GM12878 (cell line): ENCODE measurements at regions not wholly inside any gene's neighbourhood (a gene's known extent, or its start where the extent isn't known, plus 50 kb on each side); places are given as distances from the start of the nearest gene placed in this dataset.
"Not testable (repeated sequence)": the region's sequence is repeated elsewhere in the genome, so short reads cannot be mapped to it uniquely, and the experiment has no call there.

Source experiments
- ATAC-seq: fragments of 200-7000 bp; cut with Tn5 transposase; 3 replicates; pipeline ENCODE4 v1.9.1; 2020; ENCODE audit warnings: mild to moderate bottlenecking, moderate library complexity
- BruUV-seq: library from RNA; stranded (reverse); fragments of 400-500 nt; replicated peaks from 2 replicates; lab custom pipeline; 2021; lab: Mats Ljungman, UMichigan
- CTCF ChIA-PET: fragments of 300-600 bp; sonication (Branson Sonifier 250); formaldehyde crosslinking; extraction: SDS; loops from one replicate; lab custom pipeline; 2021; ENCODE audit warnings: inconsistent platforms; lab: Yijun Ruan, JAX
- POLR2A ChIA-PET: fragments of 350-600 bp; formaldehyde crosslinking; extraction: SDS; loops from one replicate; lab custom pipeline; 2021; ENCODE audit warnings: inconsistent platforms; lab: Charles Lee
- RAD21 ChIA-PET: fragments of 300-600 bp; sonication (Branson Sonifier 250); formaldehyde crosslinking; loops from one replicate; lab custom pipeline; 2023; ENCODE audit warnings: antibody characterized with exemption; ENCODE audit not compliant: unreplicated experiment; lab: Charles Lee
- SMC1A ChIA-PET: fragments of 300-600 bp; sonication (Branson Sonifier 250); formaldehyde crosslinking; loops from one replicate; lab custom pipeline; 2023; ENCODE audit not compliant: unreplicated experiment, uncharacterized antibody; lab: Charles Lee
- DNase-seq: peaks from one replicate; pipeline ENCODE4 v3.0.0-alpha.2; 2011; ENCODE audit warnings: low read depth, low spot score
- FAIRE-seq: peaks from 3 replicates; lab custom pipeline; 2011; peaks lifted over from hg19 to GRCh38; lab: Jason Lieb, UNC
- H2AFZ ChIP-seq: 2 replicates; pipeline ENCODE4 v1.6.0; 2011; ENCODE audit warnings: low read depth, low read length, control low read depth; ENCODE audit not compliant: control insufficient read depth
- H3K27ac ChIP-seq: 2 replicates; pipeline ENCODE4 v1.5.1; 2011; ENCODE audit warnings: control low read depth; ENCODE audit not compliant: control insufficient read depth, insufficient read depth
- H3K27me3 ChIP-seq, 2 experiments: replicated peaks in 1 of 2; 2 replicates each; pipeline versions ENCODE4 v1.6.0 to v1.6.1; 2011; ENCODE audit warnings: low read length in 1 of 2; ENCODE audit not compliant: control insufficient read depth in 2 of 2, insufficient read depth in 2 of 2
- H3K36me3 ChIP-seq, 2 experiments: 2 replicates each; pipeline ENCODE4 v1.5.1; 2011; ENCODE audit warnings: low read length in 1 of 2; ENCODE audit not compliant: control insufficient read depth in 2 of 2, insufficient read depth in 2 of 2
- H3K4me1 ChIP-seq: 2 replicates; pipeline ENCODE4 v1.6.1; 2011; ENCODE audit warnings: mild to moderate bottlenecking, low read length, moderate library complexity, mixed read lengths; ENCODE audit not compliant: control insufficient read depth, insufficient read depth
- H3K4me2 ChIP-seq: 2 replicates; pipeline ENCODE4 v1.6.0; 2011; ENCODE audit warnings: control low read depth; ENCODE audit not compliant: control insufficient read depth, insufficient read depth
- H3K4me3 ChIP-seq: fragments of 200-600 bp; sonication (generic); 2 replicates; pipeline ENCODE4 v1.5.1; 2016
- H3K79me2 ChIP-seq: 2 replicates; pipeline ENCODE4 v1.6.0; 2011; ENCODE audit warnings: low read length; ENCODE audit not compliant: control insufficient read depth, insufficient read depth
- H3K9ac ChIP-seq: 2 replicates; pipeline ENCODE4 v1.8.0; 2011; ENCODE audit warnings: low read length, control low read depth, mixed read lengths; ENCODE audit not compliant: control insufficient read depth, insufficient read depth
- H3K9me3 ChIP-seq: replicated peaks from 3 replicates; pipeline ENCODE4 v1.5.1; 2011; ENCODE audit warnings: mild to moderate bottlenecking, low read length; ENCODE audit not compliant: control insufficient read depth, insufficient read depth
- H4K20me1 ChIP-seq: 2 replicates; pipeline ENCODE4 v1.6.0; 2011; ENCODE audit not compliant: control insufficient read depth, insufficient read depth
- HDGF ChIP-seq: fragments of 450-650 bp; IDR thresholded peaks from 2 replicates; pipeline ENCODE4 v1.6.1; 2016; ENCODE audit warnings: antibody characterized with exemption
- NBN ChIP-seq: fragments of 450-650 bp; IDR thresholded peaks from 2 replicates; pipeline ENCODE4 v1.6.1; 2016
- SMAD5 ChIP-seq: IDR thresholded peaks from 2 replicates; pipeline ENCODE4 v1.6.1; 2016; ENCODE audit warnings: antibody characterized with exemption, low read depth
- TCF12 ChIP-seq: IDR thresholded peaks from 2 replicates; pipeline ENCODE4 v1.6.1; 2011; ENCODE audit warnings: low read depth, mild to moderate bottlenecking, low read length
- WGBS: methylation state at CpG from one replicate; pipeline ENCODE4 v1.1.6; 2016; ENCODE audit warnings: low lambda C conversion rate; ENCODE audit not compliant: insufficient replicate concordance, insufficient coverage; ENCODE audit errors: missing lambda C conversion rate; 5-methylcytosine and 5-hydroxymethylcytosine counted together
- in situ Hi-C: fragments of 300-500 bp; cut with MboI; formaldehyde crosslinking; loops from 9 replicates; pipeline ENCODE4 v1.14.3; 2018; ENCODE audit warnings: mixed read lengths
- intact Hi-C: fragments of 100-400 bp; cut with micrococcal nuclease; formaldehyde crosslinking; loops from one replicate; pipeline ENCODE4 v1.14.2; 2022; ENCODE audit not compliant: unreplicated experiment

GRCh38 chr7:7032221-7032620 is 150.1 kb upstream of the C1GALT1 start (continued):
- TF ChIP-seq TCF12 (no peak), SMAD5 (no peak), HDGF (no peak)

GRCh38 chr7:7035851-7036250 is 146.5 kb upstream of the C1GALT1 start:
- Histone ChIP-seq H3K27ac (no peak overlapping the region), H2AFZ (no peak overlapping the region), H3K27me3 (no peaks in the 10 kb centered on the region; a peak in 1 of 4 replicates), H3K4me3 (no peak overlapping the region), H3K79me2 (no peaks in the 10 kb centered on the region), H3K4me2 (no peak overlapping the region), H3K4me1 (no peaks in the 10 kb centered on the region), H4K20me1 (no peaks in the 10 kb centered on the region), H3K36me3 (no peaks in the 10 kb centered on the region), H3K9me3 (no peaks in the 10 kb centered on the region), H3K9ac (no peak overlapping the region)
- DNase-seq (no peak), FAIRE-seq (no peak), ATAC-seq (no peak)
- POLR2A ChIA-PET: no interaction called here
- SMC1A ChIA-PET: interaction anchor here (0.6 to 0.9 kb wide), 2 partner anchors 44 to 1934 kb away, joined by 3 read pairs; no protein-coding TSS in a partner anchor
- RAD21 ChIA-PET: interaction anchor here (1.1 kb wide), 1 partner anchor 16 kb away, joined by 3 read pairs; no protein-coding TSS in a partner anchor
- CTCF ChIA-PET: interaction anchor here (0.7 kb wide), 1 partner anchor 18 kb away, joined by 3 read pairs; no protein-coding TSS in a partner anchor
- no TSS peak for BruUV-seq
- in situ Hi-C loops: no loop called here
- no peak for TF ChIP-seq NBN
- WGBS: 14% methylated on average over 1 of the region's 1 CpG
- intact Hi-C loops: no loop called here

- BruUV-seq, DNase-seq, H3K9ac ChIP-seq, H3K4me3 ChIP-seq, H4K20me1 ChIP-seq, H3K79me2 ChIP-seq, in situ Hi-C loops, H3K9me3 ChIP-seq, RAD21 ChIA-PET, POLR2A ChIA-PET, FAIRE-seq, H3K36me3 ChIP-seq, H3K4me2 ChIP-seq, H3K27me3 ChIP-seq, H2AFZ ChIP-seq, H3K4me1 ChIP-seq, H3K27ac ChIP-seq, ATAC-seq: not testable (repeated sequence)
- CTCF ChIA-PET: interaction anchor here (1.1 to 1.5 kb wide), 2 partner anchors 9 to 57 kb away, joined by 3 read pairs; no protein-coding TSS in a partner anchor
- intact Hi-C loops: loop anchor here (1.0 kb wide), 1 partner anchor 17 kb away; no protein-coding TSS in a partner anchor
- 29% methylated on average over 7 of the region's 7 CpGs for WGBS
- SMC1A ChIA-PET: interaction anchor here (1.0 kb wide), 1 partner anchor 7 kb away, joined by 3 read pairs; no protein-coding TSS in a partner anchor
These were observed 140.0 kb upstream of the C1GALT1 start for GRCh38 chr7:7042286-7042893.
